NCI-H524 (cell line): ENCODE measurements at regions not wholly inside any gene's neighbourhood (a gene's known extent, or its start where the extent isn't known, plus 50 kb on each side); places are given as distances from the start of the nearest gene placed in this dataset.

Experiments used
- DNase-seq, 2 experiments: peaks; one replicate each; lab custom pipeline; 2025; lab: John Stamatoyannopoulos, UW

GRCh38 chr3:137204409-137204808 lies 246.6 kb downstream of the IL20RB start:
- DNase-seq, result no peak

- no peak for DNase-seq
Observed at GRCh38 chr3:137205394-137206045, 247.7 kb downstream of the IL20RB start.

GRCh38 chr3:137207616-137208015 lies 249.8 kb downstream of the IL20RB start:
- no peak for DNase-seq

- peak in 1 of 2 experiments; percentile 15 for DNase-seq
Observed at GRCh38 chr3:137217733-137218132, 259.9 kb downstream of the IL20RB start.

GRCh38 chr3:137219801-137220445 lies 262.1 kb downstream of the IL20RB start:
- no peak for DNase-seq

GRCh38 chr3:137222736-137223225 lies 265.0 kb downstream of the IL20RB start:
- DNase-seq, result no peak

GRCh38 chr3:137224464-137224863 lies 266.7 kb downstream of the IL20RB start:
- no peak for DNase-seq

- no peak for DNase-seq
Observed at GRCh38 chr3:137242836-137243400, 285.1 kb downstream of the IL20RB start.

GRCh38 chr3:137246491-137246890 lies 288.7 kb downstream of the IL20RB start:
- peak in 1 of 2 experiments; percentile 48 for DNase-seq

GRCh38 chr3:137249311-137249940 lies 291.6 kb downstream of the IL20RB start:
- no peak for DNase-seq

GRCh38 chr3:137259089-137259488 lies 301.3 kb downstream of the IL20RB start:
- no peak for DNase-seq

GRCh38 chr3:137259701-137260100 lies 301.9 kb downstream of the IL20RB start:
- peak in 1 of 2 experiments; percentile 51 for DNase-seq

GRCh38 chr3:137264071-137264820 lies 306.5 kb downstream of the IL20RB start:
- DNase-seq, result peak; percentile 100

GRCh38 chr3:137264843-137265330 lies 307.1 kb downstream of the IL20RB start:
- no peak for DNase-seq

- DNase-seq, result no peak
Observed at GRCh38 chr3:137282871-137283270, 325.1 kb downstream of the IL20RB start.

GRCh38 chr3:137285924-137286323 lies 328.1 kb downstream of the IL20RB start:
- no peak for DNase-seq

- DNase-seq, result no peak
Observed at GRCh38 chr3:137293086-137293485, 335.3 kb downstream of the IL20RB start.

- DNase-seq, result peak in 1 of 2 experiments; percentile 44
Observed at GRCh38 chr3:137294139-137294538, 336.4 kb downstream of the IL20RB start.

- peak in 1 of 2 experiments; percentile 30 for DNase-seq
Observed at GRCh38 chr3:137294839-137295238, 337.1 kb downstream of the IL20RB start.

- DNase-seq, result no peak
Observed at GRCh38 chr3:137295336-137295735, 337.6 kb downstream of the IL20RB start.

GRCh38 chr3:137296116-137296515 lies 338.3 kb downstream of the IL20RB start:
- no peak for DNase-seq

GRCh38 chr3:137297770-137298169 lies 340.0 kb downstream of the IL20RB start:
- peak in 1 of 2 experiments; percentile 16 for DNase-seq
